ENCODE measurements at regions not wholly inside any gene's neighbourhood (a gene's known extent, or its start where the extent isn't known, plus 50 kb on each side); places are given as distances from the start of the nearest gene placed in this dataset.

GRCh38 chr2:139742216-139743172 is 962.3 kb upstream of the NXPH2 start:
- TF ChIP-seq CTCF (IDR thresholded peaks at IDR 0.05; ENCODE audit: insufficient read depth, low read length, severe bottlenecking): no peak
- H3K4me3 ChIP-seq (ENCODE audit: low read depth, low read length): no peak overlapping the region
- FAIRE-seq (no peak), DNase-seq (ENCODE audit: low read depth) (no peak)
- no peaks in the 10 kb centered on the region for H3K27me3 ChIP-seq (ENCODE audit: control insufficient read depth, insufficient read depth, low read length)
- H3K36me3 ChIP-seq (ENCODE audit: control insufficient read depth, insufficient read depth, low read length): no peaks in the 10 kb centered on the region

- TF ChIP-seq CTCF (IDR thresholded peaks at IDR 0.05; ENCODE audit: insufficient read depth, low read length, severe bottlenecking): no peak
- FAIRE-seq (no peak), DNase-seq (ENCODE audit: low read depth) (no peak)
- Histone ChIP-seq H3K4me3 (ENCODE audit: low read depth, low read length) (no peak overlapping the region), H3K27me3 (ENCODE audit: control insufficient read depth, insufficient read depth, low read length) (no peaks in the 10 kb centered on the region), H3K36me3 (ENCODE audit: control insufficient read depth, insufficient read depth, low read length) (no peaks in the 10 kb centered on the region)
These were observed 957.5 kb upstream of the NXPH2 start for GRCh38 chr2:139737659-139738058.

- no peaks in the 10 kb centered on the region for H3K27me3 ChIP-seq (ENCODE audit: control insufficient read depth, insufficient read depth, low read length)
- no peak for FAIRE-seq
- DNase-seq (ENCODE audit: low read depth): no peak
- H3K36me3 ChIP-seq (ENCODE audit: control insufficient read depth, insufficient read depth, low read length): no peaks in the 10 kb centered on the region
- no peak overlapping the region for H3K4me3 ChIP-seq (ENCODE audit: low read depth, low read length)
- TF ChIP-seq CTCF (IDR thresholded peaks at IDR 0.05; ENCODE audit: insufficient read depth, low read length, severe bottlenecking): no peak
These were observed 950.0 kb upstream of the NXPH2 start for GRCh38 chr2:139730197-139730596.

GRCh38 chr2:139721411-139721995 is 941.3 kb upstream of the NXPH2 start:
- DNase-seq (ENCODE audit: low read depth): no peak
- H3K4me3 ChIP-seq (ENCODE audit: low read depth, low read length): no peak overlapping the region
- no peaks in the 10 kb centered on the region for H3K36me3 ChIP-seq (ENCODE audit: control insufficient read depth, insufficient read depth, low read length)
- no peaks in the 10 kb centered on the region for H3K27me3 ChIP-seq (ENCODE audit: control insufficient read depth, insufficient read depth, low read length)
- FAIRE-seq: no peak
- TF ChIP-seq CTCF (IDR thresholded peaks at IDR 0.05; ENCODE audit: insufficient read depth, low read length, severe bottlenecking): no peak

- no peak for FAIRE-seq
- no peak for DNase-seq (ENCODE audit: low read depth)
- TF ChIP-seq CTCF (IDR thresholded peaks at IDR 0.05; ENCODE audit: insufficient read depth, low read length, severe bottlenecking): no peak
- Histone ChIP-seq H3K27me3 (ENCODE audit: control insufficient read depth, insufficient read depth, low read length) (no peaks in the 10 kb centered on the region), H3K4me3 (ENCODE audit: low read depth, low read length) (no peak overlapping the region), H3K36me3 (ENCODE audit: control insufficient read depth, insufficient read depth, low read length) (no peaks in the 10 kb centered on the region)
These were observed 939.9 kb upstream of the NXPH2 start for GRCh38 chr2:139720056-139720455.
